CD14-positive monocyte (primary cell): ENCODE measurements at regions not wholly inside any gene's neighbourhood (a gene's known extent, or its start where the extent isn't known, plus 50 kb on each side); places are given as distances from the start of the nearest gene placed in this dataset.

Source experiments
- DNase-seq, 3 donors: peaks; one replicate each; pipeline ENCODE4 v3.0.0-alpha.2; 2011 to 2022
- H2AFZ ChIP-seq: 2 replicates; pipeline ENCODE4 v1.6.0; 2012; ENCODE audit warnings: mild to moderate bottlenecking, low read depth, low read length, inconsistent platforms; ENCODE audit not compliant: insufficient read depth, poor library complexity, severe bottlenecking
- H3K27ac ChIP-seq, 2 donors: 1 replicate in 1 of 2; 2 replicates in 1 of 2; pipeline ENCODE4 v1.5.1; 2012 to 2013; ENCODE audit warnings: low read length in 2 of 2, control low read depth in 1 of 2, inconsistent platforms in 1 of 2, low read depth in 1 of 2, mild to moderate bottlenecking in 1 of 2
- H3K27me3 ChIP-seq, 2 donors: one replicate each; pipeline versions ENCODE4 v1.6.0 to v1.6.1; 2011 to 2013; ENCODE audit warnings: low read length in 2 of 2; ENCODE audit not compliant: control insufficient read depth in 2 of 2, insufficient read depth in 2 of 2
- H3K36me3 ChIP-seq, 2 donors: replicated peaks in 1 of 2; 1 replicate in 1 of 2; 2 replicates in 1 of 2; pipeline versions ENCODE4 v1.5.1 to v1.6.1; 2012 to 2013; ENCODE audit warnings: low read length in 2 of 2, control low read depth in 1 of 2, inconsistent platforms in 1 of 2, mild to moderate bottlenecking in 1 of 2; ENCODE audit not compliant: insufficient read depth in 2 of 2, control insufficient read depth in 1 of 2
- H3K4me1 ChIP-seq, 2 donors: 1 replicate in 1 of 2; 2 replicates in 1 of 2; pipeline versions ENCODE4 v1.5.1 to v1.6.1; 2012 to 2013; ENCODE audit warnings: low read length in 2 of 2, control low read depth in 1 of 2, inconsistent platforms in 1 of 2, mild to moderate bottlenecking in 1 of 2, moderate library complexity in 1 of 2; ENCODE audit not compliant: insufficient read depth in 2 of 2, control insufficient read depth in 1 of 2
- H3K4me2 ChIP-seq: replicated peaks from 2 replicates; pipeline ENCODE3; 2012; ENCODE audit warnings: low read length, moderate library complexity, mild to moderate bottlenecking; ENCODE audit not compliant: poor library complexity, severe bottlenecking; ENCODE audit errors: extremely low read depth
- H3K4me3 ChIP-seq, 3 experiments: fragments of 200-600 bp in 1 of 3; sonication (generic) in 1 of 3; replicated peaks in 1 of 3; 1 replicate in 2 of 3; 2 replicates in 1 of 3; pipeline ENCODE4 v1.5.1; 2011 to 2013; ENCODE audit warnings: low read length in 3 of 3, mild to moderate bottlenecking in 3 of 3, control low read depth in 2 of 3, low read depth in 2 of 3, inconsistent platforms in 1 of 3, moderate library complexity in 1 of 3
- H3K79me2 ChIP-seq: 2 replicates; pipeline ENCODE4 v1.6.0; 2012; ENCODE audit warnings: mild to moderate bottlenecking, control low read depth, inconsistent platforms, low read length, moderate library complexity; ENCODE audit not compliant: insufficient read depth
- H3K9ac ChIP-seq: 2 replicates; pipeline ENCODE4 v1.6.0; 2017; ENCODE audit warnings: low read length, mild to moderate bottlenecking; ENCODE audit not compliant: insufficient read depth, poor library complexity, severe bottlenecking
- H3K9me3 ChIP-seq, 2 donors: replicated peaks in 1 of 2; 1 replicate in 1 of 2; 2 replicates in 1 of 2; pipeline versions ENCODE4 v1.5.1 to v1.6.1; 2012 to 2013; ENCODE audit warnings: low read length in 2 of 2, control low read depth in 1 of 2; ENCODE audit not compliant: control insufficient read depth in 1 of 2, insufficient read depth in 1 of 2
- H4K20me1 ChIP-seq: 2 replicates; pipeline ENCODE4 v1.6.0; 2012; ENCODE audit warnings: mild to moderate bottlenecking, low read length, control low read depth, moderate library complexity; ENCODE audit not compliant: insufficient read depth
- H3K27ac Mint-ChIP-seq, 7 donors: one replicate each; pipeline ENCODE4 v1.8.0; 2020; ENCODE audit warnings: mild to moderate bottlenecking in 7 of 7, mixed read lengths in 7 of 7, moderate library complexity in 6 of 7, inconsistent platforms in 2 of 7
- H3K27me3 Mint-ChIP-seq, 3 donors: one replicate each; pipeline ENCODE4 v1.8.0; 2021 to 2022; ENCODE audit warnings: low read depth in 3 of 3, mild to moderate bottlenecking in 3 of 3, mixed read lengths in 3 of 3, moderate library complexity in 3 of 3, inconsistent platforms in 1 of 3
- H3K36me3 Mint-ChIP-seq, 2 donors: one replicate each; pipeline ENCODE4 v1.8.0; 2020; ENCODE audit warnings: mixed read lengths in 2 of 2, inconsistent platforms in 1 of 2, mild to moderate bottlenecking in 1 of 2
- H3K4me1 Mint-ChIP-seq: one replicate; pipeline ENCODE4 v1.8.0; 2020; ENCODE audit warnings: mild to moderate bottlenecking, mixed read lengths
- H3K4me3 Mint-ChIP-seq, 2 donors: one replicate each; pipeline ENCODE4 v1.8.0; 2020; ENCODE audit warnings: mild to moderate bottlenecking in 2 of 2, mixed read lengths in 2 of 2, moderate library complexity in 1 of 2
- H3K9me3 Mint-ChIP-seq, 7 donors: one replicate each; pipeline ENCODE4 v1.8.0; 2020 to 2022; ENCODE audit warnings: mixed read lengths in 7 of 7, mild to moderate bottlenecking in 6 of 7, moderate library complexity in 6 of 7, inconsistent platforms in 2 of 7
- CTCF ChIP-seq: fragments of 200-600 bp; IDR thresholded peaks from one replicate; pipeline ENCODE4 v1.8.0; 2022; ENCODE audit warnings: antibody characterized with exemption, mild to moderate bottlenecking
- WGBS: methylation state at CpG from one replicate; pipeline ENCODE4 v1.1.5; 2013; ENCODE audit warnings: missing lambda C conversion rate; ENCODE audit not compliant: insufficient coverage; 5-methylcytosine and 5-hydroxymethylcytosine counted together
- intact Hi-C, 2 donors: fragments of 100-400 bp; cut with micrococcal nuclease; formaldehyde crosslinking; loops; one replicate each; pipeline versions ENCODE4 v1.15.0 to v1.15.1; 2023

GRCh38 chrY:19502169-19503091, 242.1 kb downstream of the KDM5D start:
- Mint-ChIP-seq H3K4me3 (peak overlapping the region; percentile 82 to 89), H3K36me3 (no peaks in the 10 kb centered on the region), H3K27ac (peak overlapping the region in 1 of 7 donors; percentile 50), H3K27me3 (peaks cover 0 to 11% (median 6%) of the 10 kb centered on the region in 3 donors), H3K9me3 (peaks cover 0 to 3% (median 0%) of the 10 kb centered on the region in 7 donors), H3K4me1 (peaks cover 22% of the 10 kb centered on the region)
- Histone ChIP-seq H4K20me1 (no peaks in the 10 kb centered on the region), H3K79me2 (no peaks in the 10 kb centered on the region), H3K27me3 (peaks cover 0 to 2% of the 10 kb centered on the region in 2 donors), H3K36me3 (no peaks in the 10 kb centered on the region), H3K4me3 (peak overlapping the region in 1 of 3 experiments; percentile 12), H3K4me2 (no peak overlapping the region), H3K9me3 (no peaks in the 10 kb centered on the region), H3K27ac (no peak overlapping the region), H3K4me1 (no peaks in the 10 kb centered on the region), H2AFZ (no peak overlapping the region), H3K9ac (no peak overlapping the region)
- 36% methylated on average over 10 of the region's 40 CpGs for WGBS
- intact Hi-C loops, result no loop called here
- no peak for DNase-seq
- TF ChIP-seq CTCF, result no peak

- no peak for DNase-seq
- Histone ChIP-seq H2AFZ (no peak overlapping the region), H3K4me1 (no peaks in the 10 kb centered on the region), H3K4me3 (no peak overlapping the region), H3K79me2 (no peaks in the 10 kb centered on the region), H3K27ac (no peak overlapping the region), H3K4me2 (no peak overlapping the region), H3K27me3 (peaks cover 0 to 2% of the 10 kb centered on the region in 2 donors), H4K20me1 (no peaks in the 10 kb centered on the region), H3K36me3 (no peaks in the 10 kb centered on the region), H3K9ac (no peak overlapping the region), H3K9me3 (no peaks in the 10 kb centered on the region)
- Mint-ChIP-seq H3K27ac (no peak overlapping the region), H3K27me3 (peaks cover 0 to 11% (median 6%) of the 10 kb centered on the region in 3 donors), H3K9me3 (peaks cover 0 to 5% (median 0%) of the 10 kb centered on the region in 7 donors), H3K36me3 (no peaks in the 10 kb centered on the region), H3K4me3 (no peak overlapping the region), H3K4me1 (peaks cover 22% of the 10 kb centered on the region)
- no CpG with 5 or more reads among the region's 5 CpGs for WGBS
- TF ChIP-seq CTCF, result no peak
- intact Hi-C loops, result no loop called here
Observed at GRCh38 chrY:19498556-19498955, 246.0 kb downstream of the KDM5D start.
